HCT116 (cell line): ENCODE measurements at regions not wholly inside any gene's neighbourhood (a gene's known extent, or its start where the extent isn't known, plus 50 kb on each side); places are given as distances from the start of the nearest gene placed in this dataset.

Source experiments
- ATAC-seq: fragments of 200-7000 bp; cut with Tn5 transposase; 2 replicates; pipeline ENCODE4 v1.9.1; 2020; ENCODE audit warnings: mild to moderate bottlenecking, moderate library complexity
- BruUV-seq: library from RNA; stranded (reverse); fragments of 400-500 nt; replicated peaks from 2 replicates; lab custom pipeline; 2021; lab: Mats Ljungman, UMichigan
- CTCF ChIA-PET: fragments of 300-600 bp; sonication (Branson Sonifier 250); formaldehyde crosslinking; loops from one replicate; lab custom pipeline; 2021; ENCODE audit warnings: antibody characterized with exemption; lab: Charles Lee
- POLR2A ChIA-PET: fragments of 300-600, 350-600 bp; sonication (Branson Sonifier 250); formaldehyde crosslinking; loops from one replicate; lab custom pipeline; 2021; ENCODE audit warnings: antibody characterized with exemption; lab: Charles Lee
- RAD21 ChIA-PET, 2 experiments: fragments of 300-600 bp; sonication (Branson Sonifier 250); formaldehyde crosslinking; loops; one replicate each; lab custom pipeline; 2023; ENCODE audit warnings: low total read pairs in 2 of 2; ENCODE audit not compliant: uncharacterized antibody in 2 of 2, unreplicated experiment in 2 of 2, low non-redundant PET in 1 of 2; lab: Charles Lee
- DNase-seq: peaks from one replicate; pipeline ENCODE4 v3.0.0-alpha.2; 2010; ENCODE audit warnings: low read depth, low spot score
- H2AFZ ChIP-seq: fragments of 200-600 bp; shearing (Covaris generic), sonication (generic); 2 replicates; pipeline ENCODE4 v1.6.1; 2017; ENCODE audit warnings: low read depth, mixed run types, mixed read lengths, antibody characterized with exemption, low read length; ENCODE audit not compliant: poor library complexity, severe bottlenecking
- H3K27ac ChIP-seq: 2 replicates; pipeline ENCODE4 v1.5.1; 2012; ENCODE audit warnings: low read depth, low read length
- H3K27me3 ChIP-seq: fragments of 200-600 bp; sonication (generic); 2 replicates; pipeline ENCODE4 v1.6.1; 2016; ENCODE audit warnings: mixed run types, low read length, mixed read lengths; ENCODE audit not compliant: insufficient read depth
- H3K36me3 ChIP-seq, 2 experiments: fragments of 200-500 bp in 1 of 2; fragments of 200-600 bp in 1 of 2; sonication (Bioruptor generic) in 1 of 2; sonication (generic) in 1 of 2; 2 replicates each; pipeline versions ENCODE4 v1.5.1 to v1.6.1; 2014 to 2016; ENCODE audit warnings: low read length in 2 of 2, inconsistent platforms in 1 of 2, mixed read lengths in 1 of 2, mixed run types in 1 of 2; ENCODE audit not compliant: insufficient read depth in 2 of 2, control insufficient read depth in 1 of 2
- H3K4me1 ChIP-seq, 2 experiments: fragments of 200-600 bp in 1 of 2; sonication (generic) in 1 of 2; 2 replicates each; pipeline versions ENCODE4 v1.5.1 to v1.6.1; 2012 to 2017; ENCODE audit warnings: low read length in 2 of 2, inconsistent platforms in 1 of 2, mild to moderate bottlenecking in 1 of 2, mixed read lengths in 1 of 2, mixed run types in 1 of 2, moderate library complexity in 1 of 2; ENCODE audit not compliant: insufficient read depth in 2 of 2, control insufficient read depth in 1 of 2
- H3K4me2 ChIP-seq: fragments of 200-600 bp; sonication (generic); 2 replicates; pipeline ENCODE4 v1.6.1; 2017; ENCODE audit warnings: mixed run types, low read length, mixed read lengths
- H3K4me3 ChIP-seq, 2 experiments: fragments of 200-600 bp in 1 of 2; sonication (generic) in 1 of 2; replicated peaks in 1 of 2; 2 replicates each; pipeline ENCODE4 v1.5.1; 2011 to 2016; ENCODE audit warnings: low read length in 2 of 2, control low read depth in 1 of 2, low read depth in 1 of 2, mild to moderate bottlenecking in 1 of 2, mixed read lengths in 1 of 2, mixed run types in 1 of 2
- H3K79me2 ChIP-seq: fragments of 200-600 bp; sonication (generic); 2 replicates; pipeline ENCODE4 v1.6.1; 2017; ENCODE audit warnings: mild to moderate bottlenecking, mixed run types, low read length, moderate library complexity, mixed read lengths; ENCODE audit not compliant: insufficient read depth
- H3K9ac ChIP-seq: fragments of 200-600 bp; sonication (generic); 2 replicates; pipeline ENCODE4 v1.6.1; 2016; ENCODE audit warnings: low read length, mixed read lengths
- H3K9me2 ChIP-seq: fragments of 200-600 bp; sonication (generic), shearing (Covaris generic); 2 replicates; pipeline ENCODE4 v1.6.1; 2017; ENCODE audit warnings: mixed run types, mild to moderate bottlenecking, moderate library complexity; ENCODE audit not compliant: insufficient read depth
- H3K9me3 ChIP-seq, 2 experiments: fragments of 200-500 bp in 1 of 2; fragments of 200-600 bp in 1 of 2; sonication (Bioruptor generic) in 1 of 2; sonication (generic) in 1 of 2; 2 replicates each; pipeline ENCODE4 v1.6.1; 2014 to 2017; ENCODE audit warnings: low read length in 2 of 2, mixed read lengths in 2 of 2, inconsistent platforms in 1 of 2, low read depth in 1 of 2, mild to moderate bottlenecking in 1 of 2, mixed run types in 1 of 2, moderate library complexity in 1 of 2; ENCODE audit not compliant: control insufficient read depth in 1 of 2, insufficient read depth in 1 of 2
- H4K20me1 ChIP-seq: fragments of 200-600 bp; sonication (generic), shearing (Covaris generic); 2 replicates; pipeline ENCODE4 v1.6.1; 2017; ENCODE audit warnings: mixed run types, mild to moderate bottlenecking, moderate library complexity; ENCODE audit not compliant: insufficient read depth
- CBX3 ChIP-seq: IDR thresholded peaks from 2 replicates; pipeline ENCODE4 v1.6.1; 2012; ENCODE audit warnings: low read depth
- EZH2 ChIP-seq: fragments of 200-600 bp; sonication (generic); IDR thresholded peaks from 2 replicates; pipeline ENCODE4 v1.6.1; 2017; ENCODE audit warnings: antibody characterized with exemption, mixed run types
- EZH2phosphoT487 ChIP-seq: fragments of 200-600 bp; IDR thresholded peaks from 2 replicates; pipeline ENCODE4 v1.6.1; 2018; ENCODE audit warnings: antibody characterized with exemption, borderline replicate concordance
- POLR2A ChIP-seq: IDR thresholded peaks from 2 replicates; pipeline ENCODE4 v1.7.0; 2011; ENCODE audit warnings: borderline replicate concordance; ENCODE audit not compliant: insufficient read depth, insufficient read length; ENCODE audit errors: extremely low read depth
- RAD21 ChIP-seq: IDR thresholded peaks from 2 replicates; pipeline ENCODE4 v1.6.1; 2012; ENCODE audit warnings: low read depth, mild to moderate bottlenecking
- SP1 ChIP-seq: IDR thresholded peaks from 2 replicates; pipeline ENCODE4 v1.6.1; 2012; ENCODE audit warnings: low read depth
- SRF ChIP-seq: IDR thresholded peaks from 2 replicates; pipeline ENCODE4 v1.6.1; 2012; ENCODE audit warnings: low read depth
- ZFX ChIP-seq: fragments of 450-650 bp; IDR thresholded peaks from 2 replicates; pipeline ENCODE4 v1.6.1; 2017
- intact Hi-C: fragments of 100-400 bp; cut with micrococcal nuclease; formaldehyde crosslinking; loops from 2 replicates; pipeline ENCODE4 v1.10.0; 2022
- TF ChIP-seq, protein P1 (sequence below): IDR thresholded peaks from 2 replicates; pipeline ENCODE4 v1.6.1; 2011; ENCODE audit warnings: mild to moderate bottlenecking, low read length, moderate library complexity; ENCODE audit not compliant: insufficient replicate concordance; ENCODE audit errors: extremely low read depth

- H3K79me2 ChIP-seq = no peaks in the 10 kb centered on the region
- ATAC-seq = no peak
- no peak overlapping the region for H3K4me3 ChIP-seq
- no peaks in the 10 kb centered on the region for H4K20me1 ChIP-seq
- no peak overlapping the region for H2AFZ ChIP-seq
- H3K9me2 ChIP-seq = no peaks in the 10 kb centered on the region
- no TSS peak for BruUV-seq
- no peak overlapping the region for H3K4me2 ChIP-seq
- no peaks in the 10 kb centered on the region for H3K9me3 ChIP-seq
- H3K27ac ChIP-seq = no peak overlapping the region
- H3K27me3 ChIP-seq = no peaks in the 10 kb centered on the region; the same call in 1 of the 2 replicates
- H3K36me3 ChIP-seq = no peaks in the 10 kb centered on the region
- H3K4me1 ChIP-seq = no peaks in the 10 kb centered on the region
- no peak for DNase-seq
- no peak overlapping the region for H3K9ac ChIP-seq
- TF ChIP-seq RAD21 (no peak), SRF (no peak), POLR2A (no peak), EZH2phosphoT487 (no peak), ZFX (no peak)
- TF ChIP-seq, protein P1, sequence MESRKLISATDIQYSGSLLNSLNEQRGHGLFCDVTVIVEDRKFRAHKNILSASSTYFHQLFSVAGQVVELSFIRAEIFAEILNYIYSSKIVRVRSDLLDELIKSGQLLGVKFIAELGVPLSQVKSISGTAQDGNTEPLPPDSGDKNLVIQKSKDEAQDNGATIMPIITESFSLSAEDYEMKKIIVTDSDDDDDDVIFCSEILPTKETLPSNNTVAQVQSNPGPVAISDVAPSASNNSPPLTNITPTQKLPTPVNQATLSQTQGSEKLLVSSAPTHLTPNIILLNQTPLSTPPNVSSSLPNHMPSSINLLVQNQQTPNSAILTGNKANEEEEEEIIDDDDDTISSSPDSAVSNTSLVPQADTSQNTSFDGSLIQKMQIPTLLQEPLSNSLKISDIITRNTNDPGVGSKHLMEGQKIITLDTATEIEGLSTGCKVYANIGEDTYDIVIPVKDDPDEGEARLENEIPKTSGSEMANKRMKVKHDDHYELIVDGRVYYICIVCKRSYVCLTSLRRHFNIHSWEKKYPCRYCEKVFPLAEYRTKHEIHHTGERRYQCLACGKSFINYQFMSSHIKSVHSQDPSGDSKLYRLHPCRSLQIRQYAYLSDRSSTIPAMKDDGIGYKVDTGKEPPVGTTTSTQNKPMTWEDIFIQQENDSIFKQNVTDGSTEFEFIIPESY = no peak
- intact Hi-C loops = no loop called here
- CTCF ChIA-PET = no interaction called here
- RAD21 ChIA-PET = no interaction called here
- POLR2A ChIA-PET = no interaction called here
These were observed 251.7 kb upstream of the SIX2 start for GRCh38 chr2:45260946-45261345.

DNA sequence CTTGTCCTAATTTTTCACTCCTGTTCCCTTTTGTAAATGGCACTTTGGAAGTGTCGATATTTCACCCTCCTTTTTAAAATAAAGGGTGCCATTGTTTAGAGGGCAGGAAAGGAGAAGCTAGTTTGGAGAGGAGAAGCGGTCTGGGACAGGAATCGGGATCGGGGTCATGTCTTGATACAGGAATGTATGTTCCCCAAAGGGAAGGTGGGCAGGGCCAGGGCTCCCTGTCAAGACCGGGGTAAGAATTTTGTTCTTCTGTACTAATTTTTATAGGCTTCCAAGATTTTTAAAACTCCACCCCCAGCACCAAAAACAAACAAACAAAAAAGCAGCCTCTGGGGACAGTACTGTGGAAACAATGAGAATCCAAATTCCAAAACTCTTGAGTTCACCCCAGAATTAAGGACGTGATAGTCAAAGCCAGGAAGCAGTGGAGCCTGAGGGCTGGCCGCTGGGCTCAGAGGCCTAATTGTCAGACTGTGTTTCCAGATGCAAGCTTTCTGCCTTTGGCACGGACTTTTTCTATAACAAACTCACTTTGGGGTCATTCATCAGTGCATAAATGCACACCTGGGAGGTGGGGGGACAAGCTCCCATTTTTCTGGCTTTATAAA lies 250.4 kb upstream of the SIX2 start:
- Histone ChIP-seq H3K4me2 (no peak overlapping the region), H3K27me3 (no peaks in the 10 kb centered on the region; the same call in 1 of the 2 replicates), H4K20me1 (no peaks in the 10 kb centered on the region), H3K9me3 (no peaks in the 10 kb centered on the region), H3K27ac (no peak overlapping the region), H3K79me2 (no peaks in the 10 kb centered on the region), H3K9ac (no peak overlapping the region), H3K36me3 (no peaks in the 10 kb centered on the region), H3K4me3 (no peak overlapping the region), H2AFZ (no peak overlapping the region), H3K9me2 (no peaks in the 10 kb centered on the region), H3K4me1 (no peaks in the 10 kb centered on the region)
- no peak for DNase-seq
- POLR2A ChIA-PET = no interaction called here
- no TSS peak for BruUV-seq
- intact Hi-C loops = no loop called here
- TF ChIP-seq, protein P1 = no peak
- TF ChIP-seq SRF (no peak), CBX3 (no peak), EZH2 (no peak), SP1 (no peak)
- CTCF ChIA-PET = no interaction called here
- ATAC-seq = no peak
- RAD21 ChIA-PET = no interaction called here
